Suprapubic skin (tissue), 4 donors: ENCODE measurements at regions not wholly inside any gene's neighbourhood (a gene's known extent, or its start where the extent isn't known, plus 50 kb on each side); places are given as distances from the start of the nearest gene placed in this dataset.

ENCODE experiments used
- EP300 ChIP-seq: sonication (generic); formaldehyde crosslinking; IDR thresholded peaks from one replicate; pipeline ENCODE4 v1.6.1; 2017; ENCODE audit warnings: antibody characterized with exemption
- POLR2A ChIP-seq, 2 donors: fragments of 450-650 bp; IDR thresholded peaks; one replicate each; pipeline ENCODE4 v1.6.1; 2017; ENCODE audit warnings: antibody characterized with exemption in 2 of 2, mild to moderate bottlenecking in 2 of 2, moderate library complexity in 2 of 2
- POLR2AphosphoS5 ChIP-seq, 3 donors: sonication (generic); formaldehyde crosslinking; IDR thresholded peaks; one replicate each; pipeline ENCODE4 v1.6.1; 2017; ENCODE audit warnings: antibody characterized with exemption in 3 of 3
- TF ChIP-seq, protein P1 (sequence below), 2 donors: fragments of 200-600 bp in 1 of 2; fragments of 450-650 bp in 1 of 2; sonication (generic) in 1 of 2; IDR thresholded peaks; one replicate each; pipeline ENCODE4 v1.5.1; 2016 to 2019; ENCODE audit warnings: antibody characterized with exemption in 2 of 2, mild to moderate bottlenecking in 1 of 2, moderate library complexity in 1 of 2

DNA sequence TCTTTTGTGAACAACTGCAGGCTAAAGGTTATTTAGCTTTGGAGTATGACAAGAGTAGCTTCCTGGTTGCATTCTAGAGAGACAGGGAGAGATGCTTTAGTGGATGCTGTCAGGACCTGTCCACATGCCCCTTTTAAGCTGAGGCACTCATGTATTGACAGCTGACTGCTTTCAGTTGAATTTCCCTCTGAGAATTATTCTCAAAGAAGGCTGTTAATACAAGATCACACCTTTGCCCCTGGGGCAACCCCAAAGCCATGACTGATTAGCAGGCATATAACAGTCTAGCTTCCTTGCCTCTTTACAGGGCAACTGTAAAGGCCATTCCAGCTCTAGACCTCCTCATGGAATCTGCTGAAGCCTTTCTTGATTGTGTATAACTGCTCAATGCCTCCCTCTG lies 117.6 kb upstream of the ATP10B start:
- TF ChIP-seq, protein P1, sequence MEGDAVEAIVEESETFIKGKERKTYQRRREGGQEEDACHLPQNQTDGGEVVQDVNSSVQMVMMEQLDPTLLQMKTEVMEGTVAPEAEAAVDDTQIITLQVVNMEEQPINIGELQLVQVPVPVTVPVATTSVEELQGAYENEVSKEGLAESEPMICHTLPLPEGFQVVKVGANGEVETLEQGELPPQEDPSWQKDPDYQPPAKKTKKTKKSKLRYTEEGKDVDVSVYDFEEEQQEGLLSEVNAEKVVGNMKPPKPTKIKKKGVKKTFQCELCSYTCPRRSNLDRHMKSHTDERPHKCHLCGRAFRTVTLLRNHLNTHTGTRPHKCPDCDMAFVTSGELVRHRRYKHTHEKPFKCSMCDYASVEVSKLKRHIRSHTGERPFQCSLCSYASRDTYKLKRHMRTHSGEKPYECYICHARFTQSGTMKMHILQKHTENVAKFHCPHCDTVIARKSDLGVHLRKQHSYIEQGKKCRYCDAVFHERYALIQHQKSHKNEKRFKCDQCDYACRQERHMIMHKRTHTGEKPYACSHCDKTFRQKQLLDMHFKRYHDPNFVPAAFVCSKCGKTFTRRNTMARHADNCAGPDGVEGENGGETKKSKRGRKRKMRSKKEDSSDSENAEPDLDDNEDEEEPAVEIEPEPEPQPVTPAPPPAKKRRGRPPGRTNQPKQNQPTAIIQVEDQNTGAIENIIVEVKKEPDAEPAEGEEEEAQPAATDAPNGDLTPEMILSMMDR (IDR thresholded peaks at IDR 0.05), result no peak
- TF ChIP-seq EP300 (no peak), POLR2A (IDR thresholded peaks at IDR 0.05) (no peak), POLR2AphosphoS5 (IDR thresholded peaks at IDR 0.05) (no peak)
